ENCODE measurements at regions not wholly inside any gene's neighbourhood (a gene's known extent, or its start where the extent isn't known, plus 50 kb on each side); places are given as distances from the start of the nearest gene placed in this dataset.

- TF ChIP-seq, protein P1, sequence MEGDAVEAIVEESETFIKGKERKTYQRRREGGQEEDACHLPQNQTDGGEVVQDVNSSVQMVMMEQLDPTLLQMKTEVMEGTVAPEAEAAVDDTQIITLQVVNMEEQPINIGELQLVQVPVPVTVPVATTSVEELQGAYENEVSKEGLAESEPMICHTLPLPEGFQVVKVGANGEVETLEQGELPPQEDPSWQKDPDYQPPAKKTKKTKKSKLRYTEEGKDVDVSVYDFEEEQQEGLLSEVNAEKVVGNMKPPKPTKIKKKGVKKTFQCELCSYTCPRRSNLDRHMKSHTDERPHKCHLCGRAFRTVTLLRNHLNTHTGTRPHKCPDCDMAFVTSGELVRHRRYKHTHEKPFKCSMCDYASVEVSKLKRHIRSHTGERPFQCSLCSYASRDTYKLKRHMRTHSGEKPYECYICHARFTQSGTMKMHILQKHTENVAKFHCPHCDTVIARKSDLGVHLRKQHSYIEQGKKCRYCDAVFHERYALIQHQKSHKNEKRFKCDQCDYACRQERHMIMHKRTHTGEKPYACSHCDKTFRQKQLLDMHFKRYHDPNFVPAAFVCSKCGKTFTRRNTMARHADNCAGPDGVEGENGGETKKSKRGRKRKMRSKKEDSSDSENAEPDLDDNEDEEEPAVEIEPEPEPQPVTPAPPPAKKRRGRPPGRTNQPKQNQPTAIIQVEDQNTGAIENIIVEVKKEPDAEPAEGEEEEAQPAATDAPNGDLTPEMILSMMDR (conservative IDR thresholded peaks at IDR 0.05; ENCODE audit: low read length) = no peak
- H3K4me3 ChIP-seq (ENCODE audit: low read length) = no peak overlapping the region
- DNase-seq (ENCODE audit: low read depth) = no peak
Observed at GRCh38 chr13:52955472-52955874, 73.1 kb upstream of the OLFM4 start.

DNA sequence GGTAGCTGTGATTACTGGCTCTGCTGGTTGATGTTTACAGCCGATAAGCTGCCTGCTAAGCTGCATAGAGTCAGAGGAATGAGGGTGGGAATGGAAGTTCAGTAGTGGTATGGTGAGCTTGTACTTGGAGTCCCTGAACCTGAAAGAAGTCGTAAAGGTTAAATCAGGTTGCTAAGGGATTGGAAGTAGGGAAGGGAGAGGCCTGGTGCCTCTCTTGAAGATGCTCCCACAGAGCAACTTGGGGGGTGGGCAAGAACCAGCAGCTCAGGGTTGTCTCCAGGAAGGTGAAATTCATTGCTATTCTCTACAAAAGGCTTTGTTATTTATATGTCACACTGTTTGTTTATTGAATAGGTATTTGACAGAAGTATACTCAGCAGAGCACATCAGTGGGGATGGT lies 73.8 kb upstream of the OLFM4 start:
- no peak for DNase-seq (ENCODE audit: low read depth)
- no peak overlapping the region for H3K4me3 ChIP-seq (ENCODE audit: low read length)
- TF ChIP-seq, protein P1 (conservative IDR thresholded peaks at IDR 0.05; ENCODE audit: low read length) = no peak

GRCh38 chr13:52950436-52950956 lies 78.1 kb upstream of the OLFM4 start:
- TF ChIP-seq, protein P1 (conservative IDR thresholded peaks at IDR 0.05; ENCODE audit: low read length) = no peak
- DNase-seq (ENCODE audit: low read depth) = no peak
- no peak overlapping the region for H3K4me3 ChIP-seq (ENCODE audit: low read length)

DNA sequence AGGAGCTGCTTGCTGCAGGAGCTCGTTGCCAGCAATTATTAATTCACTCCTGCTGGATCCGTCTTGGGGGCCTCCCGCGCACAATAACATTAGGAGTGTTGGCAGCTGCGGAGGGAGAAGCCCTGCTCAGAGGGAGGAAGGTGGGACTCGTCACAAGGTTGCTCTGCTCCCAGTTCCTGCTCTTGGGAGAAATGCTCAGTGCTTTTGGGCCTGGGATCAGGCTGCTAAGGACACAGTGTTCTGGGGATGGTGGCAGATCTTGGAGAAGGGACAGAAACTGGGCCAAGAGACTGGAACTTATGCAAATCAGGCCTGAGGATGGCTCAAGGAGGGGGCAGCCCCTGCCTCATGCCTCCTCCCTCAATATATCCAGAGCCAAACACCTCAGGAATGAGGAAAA lies 78.9 kb upstream of the OLFM4 start:
- no peak for DNase-seq (ENCODE audit: low read depth)
- no peak overlapping the region for H3K4me3 ChIP-seq (ENCODE audit: low read length)
- TF ChIP-seq, protein P1 (conservative IDR thresholded peaks at IDR 0.05; ENCODE audit: low read length) = no peak

GRCh38 chr13:52949044-52949443 lies 79.6 kb upstream of the OLFM4 start:
- no peak for DNase-seq (ENCODE audit: low read depth)
- H3K4me3 ChIP-seq (ENCODE audit: low read length) = no peak overlapping the region
- TF ChIP-seq, protein P1 (conservative IDR thresholded peaks at IDR 0.05; ENCODE audit: low read length) = no peak

DNA sequence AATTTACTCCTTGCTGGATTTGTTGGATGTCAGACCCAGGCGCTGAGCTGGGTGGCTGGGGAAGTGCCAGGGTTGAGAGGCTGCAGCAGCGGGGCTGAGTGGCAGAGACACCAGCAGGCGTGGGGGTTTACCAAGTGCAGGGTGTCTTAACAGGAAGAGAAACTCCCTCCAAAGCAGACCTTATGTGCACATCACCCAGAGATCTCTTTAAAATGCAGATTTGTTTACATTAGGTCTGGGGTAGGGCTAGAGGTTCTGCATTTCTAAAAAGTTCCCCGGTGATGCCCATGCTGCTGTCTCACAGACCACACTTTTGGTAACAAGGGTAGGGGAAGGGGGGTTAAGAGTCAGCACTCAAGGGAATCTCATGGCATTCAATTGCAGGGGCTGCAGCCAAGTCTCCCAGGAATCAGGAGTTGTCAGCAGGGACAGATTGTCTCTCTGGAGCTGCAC lies 80.7 kb upstream of the OLFM4 start:
- no peak for DNase-seq (ENCODE audit: low read depth)
- H3K4me3 ChIP-seq (ENCODE audit: low read length) = no peak overlapping the region
- TF ChIP-seq, protein P1 (conservative IDR thresholded peaks at IDR 0.05; ENCODE audit: low read length) = no peak

DNA sequence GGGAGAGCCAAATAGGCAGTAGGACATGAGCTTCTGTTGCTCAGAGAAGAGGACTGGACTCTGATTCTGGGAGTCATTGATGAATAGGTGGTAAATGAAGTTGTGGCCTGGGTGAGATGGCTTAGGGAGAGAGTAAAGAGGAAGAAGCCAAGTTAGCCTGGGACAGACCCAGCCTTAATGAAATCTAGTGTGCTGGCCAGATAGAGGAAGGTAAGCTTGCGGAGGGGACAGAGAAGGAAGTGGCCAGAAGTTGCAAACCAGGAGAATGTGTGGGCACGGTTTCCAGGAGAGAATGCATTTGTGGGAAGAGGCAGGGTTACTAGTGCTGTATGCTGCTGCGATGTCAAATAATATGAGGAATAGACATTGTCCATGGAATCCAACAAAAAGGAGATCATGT lies 83.3 kb upstream of the OLFM4 start:
- H3K4me3 ChIP-seq (ENCODE audit: low read length) = no peak overlapping the region
- TF ChIP-seq, protein P1 (conservative IDR thresholded peaks at IDR 0.05; ENCODE audit: low read length) = no peak

More for the DNA sequence above, 83.3 kb upstream of the OLFM4 start:
- no peak for DNase-seq (ENCODE audit: low read depth)

Measured in AG10803 (cell line).